Retinal pigment epithelial cell (primary cell): ENCODE measurements at regions not wholly inside any gene's neighbourhood (a gene's known extent, or its start where the extent isn't known, plus 50 kb on each side); places are given as distances from the start of the nearest gene placed in this dataset.

ENCODE experiments used
- DNase-seq: peaks from one replicate; pipeline ENCODE4 v3.0.0-alpha.2; 2010; ENCODE audit warnings: low read depth
- H3K4me3 ChIP-seq: 2 replicates; pipeline ENCODE4 v1.5.1; 2011; ENCODE audit warnings: mild to moderate bottlenecking, low read length, control low read depth, moderate library complexity
- TF ChIP-seq, protein P1 (sequence below): conservative IDR thresholded peaks from 2 replicates; pipeline ENCODE4 v1.5.1; 2011; ENCODE audit warnings: low read depth, low read length, control low read depth, inconsistent platforms

DNA sequence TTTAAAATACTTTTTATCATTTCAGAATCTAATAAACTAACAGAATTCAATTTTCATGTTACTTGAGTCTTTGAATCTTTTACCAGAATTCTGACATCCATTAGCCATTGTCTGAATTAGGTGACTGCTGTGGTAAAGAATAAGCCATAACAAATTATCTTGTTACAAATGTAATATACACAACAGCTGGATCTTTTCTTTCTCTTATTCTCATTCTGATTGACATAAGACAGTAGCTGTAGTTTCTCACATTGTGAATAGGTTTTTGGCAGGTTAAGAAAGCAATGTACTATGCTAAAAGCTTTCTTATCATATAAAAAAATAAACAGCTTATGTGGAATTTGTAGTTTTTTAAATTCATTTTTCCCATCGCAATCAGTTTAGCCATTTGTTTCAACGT is 734.0 kb upstream of the PCDH9 start:
- TF ChIP-seq, protein P1, sequence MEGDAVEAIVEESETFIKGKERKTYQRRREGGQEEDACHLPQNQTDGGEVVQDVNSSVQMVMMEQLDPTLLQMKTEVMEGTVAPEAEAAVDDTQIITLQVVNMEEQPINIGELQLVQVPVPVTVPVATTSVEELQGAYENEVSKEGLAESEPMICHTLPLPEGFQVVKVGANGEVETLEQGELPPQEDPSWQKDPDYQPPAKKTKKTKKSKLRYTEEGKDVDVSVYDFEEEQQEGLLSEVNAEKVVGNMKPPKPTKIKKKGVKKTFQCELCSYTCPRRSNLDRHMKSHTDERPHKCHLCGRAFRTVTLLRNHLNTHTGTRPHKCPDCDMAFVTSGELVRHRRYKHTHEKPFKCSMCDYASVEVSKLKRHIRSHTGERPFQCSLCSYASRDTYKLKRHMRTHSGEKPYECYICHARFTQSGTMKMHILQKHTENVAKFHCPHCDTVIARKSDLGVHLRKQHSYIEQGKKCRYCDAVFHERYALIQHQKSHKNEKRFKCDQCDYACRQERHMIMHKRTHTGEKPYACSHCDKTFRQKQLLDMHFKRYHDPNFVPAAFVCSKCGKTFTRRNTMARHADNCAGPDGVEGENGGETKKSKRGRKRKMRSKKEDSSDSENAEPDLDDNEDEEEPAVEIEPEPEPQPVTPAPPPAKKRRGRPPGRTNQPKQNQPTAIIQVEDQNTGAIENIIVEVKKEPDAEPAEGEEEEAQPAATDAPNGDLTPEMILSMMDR = no peak
- DNase-seq = no peak
- H3K4me3 ChIP-seq = no peak overlapping the region

DNA sequence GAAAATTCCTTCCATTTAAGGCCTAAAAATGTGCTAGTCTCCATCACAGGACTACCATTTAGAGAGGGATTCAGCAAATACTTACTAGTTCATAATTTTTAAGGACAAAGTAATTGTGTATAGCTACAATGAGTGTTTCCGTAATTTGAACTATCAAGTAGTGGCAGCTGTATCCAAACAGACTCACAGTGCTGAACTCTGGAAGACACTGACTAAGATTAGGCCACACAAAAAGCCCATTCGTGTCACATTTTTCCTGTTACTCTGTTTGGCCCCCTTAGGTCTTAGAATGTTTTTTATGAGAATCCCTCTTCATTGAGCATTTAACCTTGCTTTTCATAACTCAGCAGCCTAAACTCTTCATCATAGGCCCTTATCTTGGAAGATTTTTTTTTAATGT is 731.2 kb upstream of the PCDH9 start:
- TF ChIP-seq, protein P1 = no peak
- H3K4me3 ChIP-seq = no peak overlapping the region
- no peak for DNase-seq

DNA sequence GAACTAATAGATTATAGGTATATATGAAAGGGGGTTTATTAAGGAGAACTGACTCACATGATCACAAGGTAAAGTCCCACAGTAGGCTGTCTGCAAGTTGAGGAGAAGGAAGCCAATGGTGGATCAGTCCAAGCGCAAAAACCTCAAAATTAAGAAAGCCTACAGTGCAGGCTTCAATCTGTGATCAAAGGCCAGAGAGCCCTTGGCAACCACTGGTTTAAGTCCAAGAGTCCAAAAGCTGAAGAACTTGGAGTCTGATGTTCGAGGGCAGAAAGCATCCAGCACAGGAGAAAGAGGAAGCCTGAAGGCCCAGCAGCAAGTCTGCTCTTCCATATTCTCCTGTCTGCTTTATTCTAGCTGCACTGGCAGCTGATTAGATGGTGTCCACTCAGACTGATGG is 721.3 kb upstream of the PCDH9 start:
- H3K4me3 ChIP-seq = no peak overlapping the region
- DNase-seq = no peak
- TF ChIP-seq, protein P1 = no peak

DNA sequence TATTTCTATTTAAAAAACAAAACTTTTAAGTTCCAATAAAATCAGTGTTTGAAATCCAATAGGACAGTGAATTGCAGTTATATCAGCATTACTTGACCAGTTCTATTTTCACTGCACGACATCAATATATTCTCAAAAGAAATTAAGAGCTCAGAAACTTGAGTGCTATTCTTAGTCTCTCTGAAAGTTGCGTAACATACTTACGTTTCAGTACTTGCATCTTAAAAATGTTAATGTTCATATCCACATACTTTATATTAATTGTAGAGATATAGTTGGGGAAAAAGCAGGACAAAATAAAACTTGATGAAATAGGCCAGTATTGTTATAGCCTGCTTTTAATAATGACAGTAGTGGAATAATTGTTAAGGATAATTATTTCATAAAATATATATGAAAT is 720.5 kb upstream of the PCDH9 start:
- no peak for DNase-seq

DNA sequence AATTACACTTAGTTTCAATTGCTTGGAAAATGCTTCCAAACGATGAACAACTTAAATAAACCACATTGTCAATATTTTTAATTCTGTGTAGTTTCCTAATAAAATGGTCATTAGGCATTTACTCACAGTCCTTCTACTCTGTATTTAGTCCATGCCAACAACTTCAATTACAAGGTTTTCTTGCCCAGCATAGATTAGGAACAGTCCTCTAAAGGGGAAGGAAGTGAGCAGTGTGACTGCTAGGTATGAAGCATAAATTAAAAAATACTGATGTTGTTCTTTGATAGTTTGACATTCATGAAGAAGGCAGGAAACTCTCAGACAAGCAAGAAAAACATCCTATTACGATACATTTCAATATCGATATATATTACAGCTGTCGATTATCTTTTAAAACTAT is 716.0 kb upstream of the PCDH9 start:
- DNase-seq = no peak
- H3K4me3 ChIP-seq = no peak overlapping the region
- TF ChIP-seq, protein P1 = no peak

More for the DNA sequence above, 720.5 kb upstream of the PCDH9 start:
- H3K4me3 ChIP-seq = no peak overlapping the region
- TF ChIP-seq, protein P1 = no peak

DNA sequence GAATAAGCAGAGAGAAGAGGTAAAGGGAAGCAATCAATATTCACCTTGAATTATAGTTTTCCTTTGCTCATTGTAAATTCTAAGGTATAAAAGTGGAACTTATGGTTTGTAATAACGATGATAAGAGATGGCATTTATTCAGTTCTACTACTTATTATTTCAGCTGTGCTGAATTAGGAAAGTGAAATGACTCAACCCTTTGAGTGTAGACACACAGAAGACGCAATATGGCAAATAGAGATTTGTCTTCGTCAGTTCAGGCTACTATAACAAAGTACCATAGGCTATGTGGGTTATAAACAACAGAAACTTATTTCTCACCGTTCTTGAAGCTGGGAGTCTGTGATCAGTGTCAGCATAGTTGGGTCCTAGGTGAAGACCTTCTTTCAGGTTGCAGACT is 713.0 kb upstream of the PCDH9 start:
- no peak overlapping the region for H3K4me3 ChIP-seq
- DNase-seq = no peak
- TF ChIP-seq, protein P1 = no peak

DNA sequence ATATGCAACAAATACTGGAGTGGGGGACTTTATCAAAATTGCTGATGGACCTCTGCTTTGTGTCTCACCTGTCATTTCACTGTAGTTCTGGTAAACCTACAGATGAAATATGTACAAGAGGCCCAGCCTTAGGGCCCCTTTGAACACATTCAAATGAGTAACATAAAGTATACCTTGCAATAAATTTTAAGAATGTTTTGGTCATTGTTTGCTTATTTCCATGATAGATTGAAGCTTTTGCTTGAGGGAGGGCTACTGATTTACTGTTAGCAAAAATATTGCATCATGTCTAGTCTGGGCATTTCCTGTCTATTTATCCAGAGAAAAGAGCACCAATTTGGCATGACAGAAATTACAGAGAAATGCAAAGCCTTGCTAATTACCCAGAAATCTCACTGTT is 705.5 kb upstream of the PCDH9 start:
- TF ChIP-seq, protein P1 = no peak
- DNase-seq = no peak
- H3K4me3 ChIP-seq = no peak overlapping the region
